HL-60 (cell line): ENCODE measurements at regions not wholly inside any gene's neighbourhood (a gene's known extent, or its start where the extent isn't known, plus 50 kb on each side); places are given as distances from the start of the nearest gene placed in this dataset.

ENCODE experiments used
- DNase-seq, 2 experiments: peaks; one replicate each; pipeline ENCODE4 v3.0.0-alpha.2; 2010 to 2020; ENCODE audit warnings: low read depth in 1 of 2, low spot score in 1 of 2
- H3K27ac ChIP-seq: fragments of 250-450 bp; sonication (Bioruptor Pico); replicated peaks from 2 replicates; pipeline ENCODE4 v1.5.1; 2020; ENCODE audit warnings: mild to moderate bottlenecking, moderate library complexity
- H3K27me3 ChIP-seq: fragments of 250-450 bp; sonication (Bioruptor Pico); 2 replicates; pipeline ENCODE4 v1.5.1; 2021; ENCODE audit warnings: mild to moderate bottlenecking, moderate library complexity; ENCODE audit not compliant: insufficient read depth, poor library complexity, severe bottlenecking
- H3K4me3 ChIP-seq: replicated peaks from 2 replicates; pipeline ENCODE4 v1.5.1; 2011; ENCODE audit warnings: mild to moderate bottlenecking, control low read depth, low read length; ENCODE audit not compliant: insufficient read depth
- CTCF ChIP-seq: IDR thresholded peaks from one replicate; pipeline ENCODE4 v1.5.1; 2011; ENCODE audit warnings: low read length, control low read depth, inconsistent platforms; ENCODE audit not compliant: insufficient read depth
- GABPA ChIP-seq: IDR thresholded peaks from 2 replicates; pipeline ENCODE4 v1.6.1; 2012; ENCODE audit warnings: low read depth
- POLR2AphosphoS5 ChIP-seq: IDR thresholded peaks from 2 replicates; pipeline ENCODE4 v1.6.1; 2012; ENCODE audit warnings: low read depth
- REST ChIP-seq: IDR thresholded peaks from 2 replicates; pipeline ENCODE4 v1.6.1; 2012; ENCODE audit warnings: low read depth; ENCODE audit not compliant: insufficient replicate concordance
- SPI1 ChIP-seq: IDR thresholded peaks from 2 replicates; pipeline ENCODE4 v1.6.1; 2012; ENCODE audit warnings: low read depth, mild to moderate bottlenecking, borderline replicate concordance

GRCh38 chr6:25058441-25058840, 122.7 kb upstream of the RIPOR2 start:
- Histone ChIP-seq H3K27me3 (no peaks in the 10 kb centered on the region), H3K27ac (no peak overlapping the region), H3K4me3 (no peak overlapping the region)
- TF ChIP-seq SPI1, result no peak
- TF ChIP-seq GABPA, result no peak
- TF ChIP-seq REST, result no peak
- no peak for TF ChIP-seq CTCF
- no peak for TF ChIP-seq POLR2AphosphoS5
- DNase-seq, result no peak

GRCh38 chr6:25058941-25059340, 123.2 kb upstream of the RIPOR2 start:
- DNase-seq, result no peak
- TF ChIP-seq GABPA, result no peak
- TF ChIP-seq POLR2AphosphoS5, result no peak
- no peak for TF ChIP-seq REST
- TF ChIP-seq CTCF, result no peak
- TF ChIP-seq SPI1, result no peak

GRCh38 chr6:25060522-25060921, 124.8 kb upstream of the RIPOR2 start:
- Histone ChIP-seq H3K4me3 (no peak overlapping the region), H3K27ac (no peak overlapping the region), H3K27me3 (no peaks in the 10 kb centered on the region)
- no peak for TF ChIP-seq SPI1
- no peak for TF ChIP-seq POLR2AphosphoS5
- no peak for TF ChIP-seq CTCF
- TF ChIP-seq REST, result no peak
- no peak for TF ChIP-seq GABPA
- DNase-seq, result no peak

More at GRCh38 chr6:25058941-25059340, 123.2 kb upstream of the RIPOR2 start:
- Histone ChIP-seq H3K4me3 (no peak overlapping the region), H3K27me3 (no peaks in the 10 kb centered on the region), H3K27ac (no peak overlapping the region)
